HEK293 (cell line): ENCODE measurements at regions not wholly inside any gene's neighbourhood (a gene's known extent, or its start where the extent isn't known, plus 50 kb on each side); places are given as distances from the start of the nearest gene placed in this dataset.

Experiments
- CTCF ChIA-PET: fragments of 350-600 bp; formaldehyde crosslinking; extraction: SDS; loops from one replicate; lab custom pipeline; 2021; ENCODE audit warnings: antibody characterized with exemption; lab: Yijun Ruan, JAX
- POLR2A ChIA-PET: fragments of 300-600 bp; formaldehyde crosslinking; extraction: SDS; loops from one replicate; lab custom pipeline; 2020; ENCODE audit warnings: antibody characterized with exemption, inconsistent platforms; lab: Yijun Ruan, JAX
- H3K27ac ChIP-seq: fragments of 200-500 bp; sonication (Bioruptor generic); 2 replicates; pipeline ENCODE4 v1.5.1; 2014; ENCODE audit warnings: low read depth, low read length, control low read depth, inconsistent platforms; ENCODE audit errors: extremely low read depth
- H3K36me3 ChIP-seq, 2 experiments: fragments of 200-500 bp in 1 of 2; sonication (Bioruptor generic) in 1 of 2; 1 replicate in 1 of 2; 2 replicates in 1 of 2; pipeline ENCODE4 v1.5.1; 2014 to 2017; ENCODE audit warnings: inconsistent platforms in 2 of 2, low read length in 2 of 2; ENCODE audit not compliant: control insufficient read depth in 2 of 2, insufficient read depth in 1 of 2
- H3K4me1 ChIP-seq: fragments of 200-500 bp; sonication (Bioruptor generic); 2 replicates; pipeline ENCODE4 v1.5.1; 2014; ENCODE audit warnings: mild to moderate bottlenecking, low read length, inconsistent platforms; ENCODE audit not compliant: control insufficient read depth, insufficient read depth
- H3K4me3 ChIP-seq: 2 replicates; pipeline ENCODE4 v1.5.1; 2011; ENCODE audit warnings: low read depth, mild to moderate bottlenecking, control low read depth, low read length, moderate library complexity
- H3K9me3 ChIP-seq: fragments of 200-500 bp; sonication (Bioruptor generic); 2 replicates; pipeline ENCODE4 v1.5.1; 2014; ENCODE audit warnings: low read depth, low read length, inconsistent platforms; ENCODE audit not compliant: control insufficient read depth, insufficient read depth
- CTCF ChIP-seq: fragments of 450-650 bp; formaldehyde crosslinking; IDR thresholded peaks from 2 replicates; pipeline ENCODE4 v1.5.1; 2016; ENCODE audit warnings: missing biosample characterization, missing genetic modification characterization
- GFI1B ChIP-seq: fragments of 450-650 bp; formaldehyde crosslinking; IDR thresholded peaks from 2 replicates; pipeline ENCODE4 v1.5.1; 2016; ENCODE audit warnings: missing biosample characterization, missing genetic modification characterization
- INSM2 ChIP-seq: fragments of 450-650 bp; formaldehyde crosslinking; IDR thresholded peaks from 2 replicates; pipeline ENCODE4 v1.5.1; 2016; ENCODE audit warnings: missing biosample characterization, missing genetic modification characterization
- KLF1 ChIP-seq: fragments of 450-650 bp; formaldehyde crosslinking; IDR thresholded peaks from 2 replicates; pipeline ENCODE4 v1.5.1; 2016; ENCODE audit warnings: missing biosample characterization, missing genetic modification characterization
- SCRT1 ChIP-seq: fragments of 450-650 bp; formaldehyde crosslinking; IDR thresholded peaks from 2 replicates; pipeline ENCODE4 v1.5.1; 2016; ENCODE audit warnings: missing biosample characterization, missing genetic modification characterization, borderline replicate concordance
- SETDB1 ChIP-seq: IDR thresholded peaks from one replicate; pipeline ENCODE4 v1.6.1; 2017; ENCODE audit warnings: mild to moderate bottlenecking, low read length, moderate library complexity, mixed read lengths; ENCODE audit not compliant: insufficient read length
- ZBTB17 ChIP-seq: fragments of 450-650 bp; formaldehyde crosslinking; IDR thresholded peaks from 2 replicates; pipeline ENCODE4 v1.5.1; 2016; ENCODE audit warnings: missing biosample characterization, missing genetic modification characterization
- ZBTB26 ChIP-seq: fragments of 450-650 bp; formaldehyde crosslinking; optimal IDR thresholded peaks from 2 replicates; pipeline ENCODE3; 2016; ENCODE audit warnings: missing biosample characterization, mild to moderate bottlenecking, missing genetic modification characterization
- ZFP41 ChIP-seq: fragments of 450-650 bp; formaldehyde crosslinking; IDR thresholded peaks from 2 replicates; pipeline ENCODE4 v1.5.1; 2016; ENCODE audit warnings: missing biosample characterization, missing genetic modification characterization, borderline replicate concordance
- ZNF18 ChIP-seq: fragments of 450-650 bp; formaldehyde crosslinking; IDR thresholded peaks from 2 replicates; pipeline ENCODE4 v1.5.1; 2016; ENCODE audit warnings: missing biosample characterization, missing genetic modification characterization
- ZNF2 ChIP-seq: fragments of 450-650 bp; formaldehyde crosslinking; IDR thresholded peaks from 2 replicates; pipeline ENCODE4 v1.5.1; 2016; ENCODE audit warnings: missing biosample characterization, missing genetic modification characterization
- ZNF362 ChIP-seq: fragments of 450-650 bp; formaldehyde crosslinking; IDR thresholded peaks from 2 replicates; pipeline ENCODE4 v1.5.1; 2016; ENCODE audit warnings: missing biosample characterization, missing genetic modification characterization
- ZNF473 ChIP-seq: fragments of 450-650 bp; formaldehyde crosslinking; IDR thresholded peaks from 2 replicates; pipeline ENCODE4 v1.5.1; 2017; ENCODE audit warnings: missing biosample characterization, missing genetic modification characterization
- ZNF518A ChIP-seq: fragments of 450-650 bp; formaldehyde crosslinking; conservative IDR thresholded peaks from 2 replicates; pipeline ENCODE4 v1.5.1; 2016; ENCODE audit warnings: low read depth, missing biosample characterization, missing genetic modification characterization
- ZNF585B ChIP-seq: fragments of 450-650 bp; formaldehyde crosslinking; IDR thresholded peaks from 2 replicates; pipeline ENCODE4 v1.5.1; 2016; ENCODE audit warnings: missing biosample characterization, missing genetic modification characterization
- ZNF610 ChIP-seq: fragments of 450-650 bp; formaldehyde crosslinking; IDR thresholded peaks from 2 replicates; pipeline ENCODE4 v1.5.1; 2016; ENCODE audit warnings: missing biosample characterization, missing genetic modification characterization, borderline replicate concordance
- ZNF654 ChIP-seq: fragments of 450-650 bp; formaldehyde crosslinking; IDR thresholded peaks from 2 replicates; pipeline ENCODE4 v1.5.1; 2016; ENCODE audit warnings: low read depth, missing biosample characterization, missing genetic modification characterization
- ZNF660 ChIP-seq: fragments of 450-650 bp; IDR thresholded peaks from 2 replicates; pipeline ENCODE4 v1.5.1; 2018; ENCODE audit warnings: missing biosample characterization, mild to moderate bottlenecking, missing genetic modification characterization
- ZSCAN23 ChIP-seq: fragments of 450-650 bp; formaldehyde crosslinking; IDR thresholded peaks from 2 replicates; pipeline ENCODE4 v1.5.1; 2016; ENCODE audit warnings: missing biosample characterization, missing genetic modification characterization
- ZSCAN5A ChIP-seq: fragments of 450-650 bp; formaldehyde crosslinking; IDR thresholded peaks from 2 replicates; pipeline ENCODE4 v1.5.1; 2016; ENCODE audit warnings: missing biosample characterization, missing genetic modification characterization

GRCh38 chr6:112920994-112921393, 573.9 kb downstream of the RFPL4B start:
- ChIA-PET CTCF (no interaction called here), POLR2A (no interaction called here)
- no peak overlapping the region for H3K27ac ChIP-seq
- no peaks in the 10 kb centered on the region for H3K9me3 ChIP-seq
- no peak overlapping the region for H3K4me3 ChIP-seq
- no peaks in the 10 kb centered on the region for H3K36me3 ChIP-seq
- H3K4me1 ChIP-seq: no peaks in the 10 kb centered on the region
- no peak for TF ChIP-seq ZSCAN5A (tag by site-specific recombination)
- TF ChIP-seq ZSCAN23: no peak
- no peak for TF ChIP-seq ZNF585B (tag by site-specific recombination)
- TF ChIP-seq SCRT1: no peak
- TF ChIP-seq SETDB1: no peak
- TF ChIP-seq KLF1: no peak
- TF ChIP-seq ZNF660 (tag by site-specific recombination): no peak
- no peak for TF ChIP-seq ZNF473 (tag by site-specific recombination)
- no peak for TF ChIP-seq ZNF18
- no peak for TF ChIP-seq ZBTB26 (tag by site-specific recombination)
- TF ChIP-seq GFI1B (tag by site-specific recombination): no peak
- no peak for TF ChIP-seq ZNF2 (tag by site-specific recombination)
- TF ChIP-seq INSM2 (tag by site-specific recombination): no peak
- no peak for TF ChIP-seq ZNF518A (tag by site-specific recombination)
- TF ChIP-seq, all 188 proteins: peak for 0

GRCh38 chr6:112923940-112924587, 576.9 kb downstream of the RFPL4B start:
- no peaks in the 10 kb centered on the region for H3K9me3 ChIP-seq
- ChIA-PET CTCF (interaction anchor here (0.6 kb wide), 2 partner anchors 32 to 187 kb away, joined by 3 to 5 read pairs; no protein-coding TSS in a partner anchor), POLR2A (no interaction called here)
- H3K4me3 ChIP-seq: no peak overlapping the region
- H3K4me1 ChIP-seq: no peaks in the 10 kb centered on the region
- H3K27ac ChIP-seq: no peak overlapping the region
- H3K36me3 ChIP-seq: no peaks in the 10 kb centered on the region
- TF ChIP-seq ZNF610: no peak
- TF ChIP-seq CTCF: no peak
- TF ChIP-seq ZNF654 (tag by site-specific recombination): no peak
- no peak for TF ChIP-seq ZBTB17
- no peak for TF ChIP-seq ZFP41
- no peak for TF ChIP-seq ZNF362 (tag by site-specific recombination)
